NCI-H748 (cell line): ENCODE measurements at regions not wholly inside any gene's neighbourhood (a gene's known extent, or its start where the extent isn't known, plus 50 kb on each side); places are given as distances from the start of the nearest gene placed in this dataset.
"Not testable (repeated sequence)": the region's sequence is repeated elsewhere in the genome, so short reads cannot be mapped to it uniquely, and the experiment has no call there.

ENCODE experiments used
- DNase-seq: peaks from one replicate; lab custom pipeline; 2025; ENCODE audit not compliant: unreplicated experiment; lab: John Stamatoyannopoulos, UW

DNA sequence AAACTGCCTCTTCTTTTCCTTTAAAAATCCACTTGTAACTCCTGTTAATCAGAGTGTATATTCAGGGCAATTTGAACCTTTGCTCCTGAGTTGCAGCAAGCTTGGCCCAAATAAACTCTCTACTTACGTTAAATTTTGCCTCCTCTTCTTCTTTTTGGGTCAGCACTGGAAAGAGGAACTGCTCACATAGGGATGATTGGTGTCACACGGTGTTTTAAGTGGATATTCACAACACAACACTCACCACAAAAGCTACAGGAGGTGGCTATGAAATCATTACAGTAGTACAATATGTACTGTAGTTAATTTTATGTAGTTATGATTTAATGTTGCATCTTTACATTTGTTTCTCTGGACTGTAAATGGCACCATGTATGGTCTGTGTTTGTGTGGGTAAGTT is 96.8 kb upstream of the DOCK9 start:
- no peak for DNase-seq

DNA sequence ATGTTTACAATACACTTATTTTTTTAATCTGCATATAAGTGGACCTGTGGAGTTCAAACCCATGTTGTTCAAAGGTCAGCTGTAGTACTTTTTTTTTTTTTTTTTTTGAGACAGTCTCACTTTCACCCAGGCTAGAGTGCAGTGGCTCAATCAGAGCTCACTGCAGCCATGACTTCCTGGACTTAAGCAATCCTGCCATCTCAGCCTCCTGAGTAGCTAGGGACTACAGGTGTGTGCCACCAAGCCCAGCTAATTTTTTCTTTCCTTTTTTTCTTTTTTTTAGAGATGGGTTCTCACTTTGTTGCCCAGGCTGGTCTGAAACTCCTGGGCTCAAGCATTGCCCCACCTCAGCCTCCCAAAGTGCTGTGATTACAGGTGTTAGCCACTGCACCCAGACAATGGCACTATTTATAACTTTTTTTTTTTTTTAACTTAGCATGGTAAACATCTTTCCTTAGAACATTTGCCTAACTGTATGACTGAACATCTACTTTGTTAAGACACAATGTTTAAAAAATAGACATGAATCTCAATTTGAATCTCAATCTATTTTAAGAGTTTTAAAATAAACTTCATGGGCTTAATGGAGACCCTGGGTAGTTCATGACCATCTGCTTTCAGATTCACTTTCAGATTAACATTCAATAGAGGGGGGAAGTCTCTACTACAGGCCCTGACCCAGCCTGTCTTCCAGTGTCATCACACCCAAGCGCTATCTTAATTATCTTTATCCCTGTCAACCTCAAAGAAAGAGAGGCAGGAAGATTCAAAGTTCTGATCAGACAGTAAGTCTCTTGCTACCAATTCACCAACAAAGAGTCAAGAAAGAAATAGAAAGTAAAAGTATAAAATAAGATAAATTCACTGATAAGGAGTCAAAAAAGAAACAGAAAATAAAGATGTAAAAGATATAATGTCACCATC is 97.7 kb upstream of the DOCK9 start:
- no peak for DNase-seq

DNA sequence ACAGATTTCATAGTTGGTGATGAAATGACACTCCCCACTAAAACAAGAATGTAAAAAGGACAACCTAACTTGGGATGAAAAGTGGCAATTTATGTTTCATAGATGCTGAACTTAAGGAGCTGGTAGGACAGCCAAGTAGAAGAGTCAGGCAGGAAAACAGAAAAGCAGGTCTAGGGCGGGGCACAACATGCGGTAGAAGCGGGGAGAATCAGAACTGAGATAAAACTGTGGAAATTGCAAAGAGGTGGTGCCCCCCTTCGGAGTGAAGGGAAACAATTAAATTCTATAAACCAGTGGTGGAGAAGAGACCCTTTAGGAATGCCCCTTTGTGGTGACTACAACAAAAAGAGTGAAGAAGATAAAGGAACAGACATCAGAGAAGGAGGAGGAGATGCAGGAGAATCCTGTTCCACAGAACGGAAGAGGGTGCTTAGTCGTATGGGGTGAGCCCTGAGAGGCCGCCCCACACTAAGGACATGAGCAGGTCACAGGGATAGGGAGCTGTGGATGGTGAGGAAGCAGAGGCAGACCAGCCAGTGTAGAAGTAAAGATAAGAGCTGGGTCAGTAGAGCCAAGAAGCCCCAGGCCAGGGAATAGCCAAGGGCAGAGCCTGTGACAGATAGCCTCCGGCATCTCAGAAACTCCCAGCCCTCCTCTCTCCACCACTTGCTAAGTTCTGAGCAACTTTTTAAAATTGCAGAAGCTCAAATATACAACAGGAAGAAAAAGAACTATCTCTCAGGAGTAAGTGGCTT is 100.3 kb upstream of the DOCK9 start:
- no peak for DNase-seq

- no peak for DNase-seq
These were observed 102.3 kb upstream of the DOCK9 start for GRCh38 chr13:99080131-99080530.

DNA sequence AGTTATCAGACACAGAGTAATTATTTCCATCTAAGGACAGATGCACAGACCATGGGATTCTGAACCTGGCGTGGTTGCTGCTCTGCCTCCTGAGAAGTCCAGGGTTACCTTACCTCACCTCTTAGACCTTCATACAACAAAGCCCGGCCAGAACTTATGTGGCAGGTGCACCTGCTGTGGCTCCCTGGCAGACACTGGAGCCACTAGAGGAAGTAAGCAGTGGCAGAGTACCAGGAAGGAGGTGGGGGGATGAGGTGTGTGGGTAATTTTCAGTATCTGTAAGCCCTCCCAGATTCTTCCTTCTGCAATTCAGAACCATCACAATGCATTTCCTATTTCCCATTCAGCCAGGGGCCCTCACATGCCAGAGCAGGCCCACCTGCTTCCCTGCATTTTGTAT is 106.1 kb upstream of the DOCK9 start:
- DNase-seq: no peak

DNA sequence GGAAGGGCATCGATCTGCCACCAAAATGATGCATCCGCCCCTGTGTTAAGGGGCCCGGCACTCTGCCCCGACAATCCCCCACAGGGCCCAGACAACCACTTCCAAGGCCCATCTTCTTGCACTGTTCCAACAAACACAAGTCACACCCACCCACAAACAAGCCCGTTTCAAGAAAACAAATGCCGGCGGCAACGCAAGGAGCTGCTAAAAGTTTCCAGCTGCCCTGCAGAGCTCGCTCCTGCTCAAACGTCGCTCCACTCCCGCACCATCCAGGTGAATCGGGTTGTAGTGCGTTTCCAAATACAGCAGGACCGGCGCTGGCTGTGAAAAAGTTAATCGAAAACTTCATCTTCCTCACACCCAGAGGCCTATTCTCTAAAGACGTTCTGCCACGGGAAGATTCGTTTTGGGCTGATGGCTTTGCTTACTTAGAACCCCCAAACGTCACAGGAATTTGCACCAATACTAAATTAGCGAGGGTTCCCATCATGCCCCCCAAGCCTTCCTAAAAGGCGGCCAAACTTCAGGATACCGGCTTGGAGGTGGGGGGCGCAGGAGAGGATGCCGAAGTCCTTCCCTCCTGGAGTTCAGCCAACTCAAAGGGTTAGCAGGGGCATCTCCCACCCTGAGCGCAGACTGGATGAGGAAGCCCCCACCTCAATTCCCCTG is 107.4 kb upstream of the DOCK9 start:
- peak; percentile 6 for DNase-seq

DNA sequence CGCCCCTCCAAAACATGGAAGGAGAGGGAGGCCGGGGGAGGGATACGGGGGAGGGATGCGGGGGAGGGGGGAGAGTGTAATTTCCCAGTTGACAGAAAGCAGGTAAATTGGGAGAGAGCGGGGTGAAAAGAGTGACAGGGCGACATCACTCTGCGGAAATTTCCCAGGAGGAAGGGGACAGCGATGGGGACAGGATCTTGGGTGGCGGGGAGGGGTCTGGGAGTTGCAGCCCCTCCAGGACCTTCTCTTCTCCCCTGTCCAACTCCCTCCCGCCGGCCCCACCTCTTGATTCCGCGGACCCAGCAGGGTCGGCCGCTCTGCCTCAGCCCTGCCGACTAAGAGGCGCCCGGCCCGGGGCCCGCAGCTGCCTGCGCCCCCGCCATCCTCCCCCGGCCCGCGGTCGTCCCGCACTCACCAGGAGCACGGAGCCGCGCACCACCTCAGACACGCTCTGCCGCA is 108.0 kb upstream of the DOCK9 start:
- no peak for DNase-seq

- DNase-seq: peak; percentile 67
These were observed 108.6 kb upstream of the DOCK9 start for GRCh38 chr13:99086267-99087097.

DNA sequence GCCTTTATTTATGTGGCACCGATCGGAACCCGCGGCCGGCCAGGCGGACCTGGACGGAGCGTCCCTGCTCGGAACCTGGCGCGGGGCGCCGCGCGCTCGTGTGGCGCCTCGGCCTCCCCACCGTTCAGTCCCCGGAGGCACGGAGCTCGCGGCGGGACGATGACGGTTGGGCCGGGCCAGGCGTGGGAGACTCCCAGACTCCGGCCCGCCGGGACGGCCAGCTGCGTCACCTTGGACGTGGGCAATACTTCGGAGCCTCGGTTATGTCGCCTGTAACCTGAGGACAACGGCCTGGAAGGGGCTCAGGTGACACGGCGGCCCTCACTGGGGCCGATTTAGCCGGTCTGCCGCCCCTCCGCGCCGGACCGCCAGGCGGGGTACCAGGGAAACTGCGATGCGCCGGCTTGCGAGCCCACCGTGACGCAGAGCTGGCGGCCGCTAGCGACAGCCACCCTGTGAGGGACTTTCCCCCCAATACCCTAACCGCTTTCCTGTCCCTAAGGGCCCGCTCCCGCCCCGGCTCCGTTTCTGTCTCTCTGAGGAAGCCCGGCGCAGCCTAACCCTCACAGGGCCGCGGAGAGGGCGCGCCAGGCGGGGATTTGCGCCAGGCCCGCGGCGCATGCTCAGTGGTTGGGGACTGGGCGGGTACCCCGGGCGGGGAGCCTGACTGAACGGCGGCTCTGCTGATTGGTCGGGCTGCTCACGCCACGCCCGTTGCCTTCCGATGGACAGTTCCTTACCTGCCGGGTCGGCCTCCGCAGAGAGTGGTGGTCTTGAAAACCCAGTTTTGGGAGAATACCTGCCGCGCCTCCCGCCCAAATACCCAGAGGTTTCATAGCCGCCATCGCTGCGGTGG is 109.5 kb upstream of the DOCK9 start:
- DNase-seq: peak; percentile 97

DNA sequence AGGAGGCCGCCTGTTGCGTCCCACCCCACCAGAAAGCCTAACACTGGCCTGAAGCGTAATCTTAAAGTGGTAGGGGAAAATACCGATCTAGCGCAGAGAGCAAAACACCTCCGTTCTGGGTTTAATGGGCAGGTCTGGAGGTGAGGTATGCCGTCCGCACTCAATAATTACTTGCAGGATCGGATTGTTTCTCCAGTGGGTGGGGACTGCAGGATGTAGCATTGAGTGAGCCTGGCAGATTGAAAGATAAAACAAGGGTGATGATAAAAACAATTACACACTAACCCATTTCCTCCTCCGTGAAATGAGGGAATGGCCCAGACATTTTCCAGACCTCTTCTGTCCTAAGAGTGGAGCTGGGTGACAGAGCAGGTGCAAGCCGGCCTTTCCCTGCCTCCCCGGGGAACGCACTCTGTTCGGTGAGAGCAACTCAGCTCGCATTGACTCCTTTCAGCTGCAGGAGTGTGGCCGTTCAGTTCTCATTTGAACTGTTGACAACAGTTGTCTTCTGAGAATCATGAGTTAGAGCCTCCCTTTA is 110.2 kb upstream of the DOCK9 start:
- peak; percentile 87 for DNase-seq

DNA sequence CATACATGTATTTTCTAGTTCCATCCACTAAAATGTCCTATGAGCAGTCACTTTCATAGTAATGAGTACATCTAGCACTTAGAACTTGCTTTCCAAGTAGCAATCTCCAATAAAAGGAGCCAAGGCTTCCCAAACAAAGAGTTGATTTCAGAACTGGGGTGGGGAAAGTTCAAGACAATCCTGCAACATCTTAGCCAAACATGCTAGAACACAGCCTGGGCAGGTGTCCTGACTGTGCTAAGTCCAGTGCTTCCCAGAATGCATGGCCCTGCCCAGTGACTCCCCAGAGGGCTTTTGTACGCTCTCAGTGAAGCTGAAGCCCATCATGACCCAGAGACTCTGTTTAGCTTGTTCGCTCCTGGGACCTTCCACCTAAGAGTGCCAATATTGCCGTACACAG is 106.7 kb upstream of the UBAC2 start:
- no peak for DNase-seq

- DNase-seq: not testable (repeated sequence)
These were observed 98.8 kb upstream of the UBAC2 start for GRCh38 chr13:99101831-99102230.

GRCh38 chr13:99103536-99103935 is 97.1 kb upstream of the UBAC2 start:
- peak; percentile 51 for DNase-seq

- no peak for DNase-seq
These were observed 96.3 kb upstream of the UBAC2 start for GRCh38 chr13:99104396-99104795.

DNA sequence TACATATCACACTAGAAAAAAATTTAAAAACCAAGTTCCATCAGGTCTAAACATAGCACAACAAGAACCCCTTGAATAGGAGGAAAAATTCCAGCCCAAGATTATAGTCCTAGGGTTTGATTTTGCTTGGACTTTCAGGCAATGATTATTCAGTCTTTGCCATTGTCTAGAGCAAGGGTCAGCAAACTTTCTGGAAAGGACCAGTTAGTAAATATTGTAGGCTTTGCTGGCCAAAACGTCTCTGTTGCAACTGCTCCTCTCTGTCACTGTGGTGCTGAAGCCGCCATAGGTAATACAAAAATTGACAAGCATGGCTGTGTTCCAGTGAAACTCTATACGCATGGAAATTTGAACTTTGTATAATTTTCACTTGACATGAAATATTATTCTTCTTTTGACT is 95.5 kb upstream of the UBAC2 start:
- no peak for DNase-seq

DNA sequence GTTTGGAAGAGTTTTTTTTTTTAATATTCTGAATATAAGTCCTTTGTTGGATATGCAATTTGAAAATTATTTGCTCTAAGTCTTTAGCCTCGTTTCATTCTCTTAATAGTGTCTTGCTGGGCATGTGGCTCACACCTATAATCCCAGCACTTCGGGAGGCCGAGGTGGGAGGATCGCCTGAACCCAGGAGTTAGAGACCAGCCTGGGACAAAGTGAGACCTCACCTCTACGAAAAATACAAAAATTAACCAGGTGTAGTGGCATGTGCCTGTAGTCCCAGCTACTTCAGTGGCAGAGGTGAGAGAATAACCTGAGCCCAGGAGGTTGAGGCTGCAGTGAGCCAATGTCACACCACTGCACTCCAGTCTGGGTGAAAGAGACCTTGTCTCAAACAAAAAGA is 87.3 kb upstream of the UBAC2 start:
- DNase-seq: no peak

GRCh38 chr13:99118179-99118578 is 82.5 kb upstream of the UBAC2 start:
- DNase-seq: no peak

DNA sequence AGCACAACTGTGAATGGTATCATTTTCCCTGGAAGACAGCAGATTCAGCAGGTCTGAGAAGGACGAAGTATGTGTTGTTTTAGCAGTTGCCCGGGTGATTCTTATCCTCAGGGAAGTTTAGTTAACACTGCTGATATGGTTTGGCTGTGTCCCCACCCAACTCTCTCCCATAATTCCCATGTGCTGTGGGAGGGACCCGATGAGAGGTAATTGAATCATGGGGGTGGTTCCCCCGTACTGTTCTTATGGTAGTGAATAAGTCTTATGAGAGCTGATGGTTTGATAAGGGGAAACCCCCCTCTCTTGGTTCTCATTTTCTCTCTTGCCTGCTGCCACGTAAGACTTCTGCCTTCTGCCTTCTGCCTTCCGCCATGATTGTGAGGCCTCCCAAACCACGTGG is 81.0 kb upstream of the UBAC2 start:
- DNase-seq: no peak

DNA sequence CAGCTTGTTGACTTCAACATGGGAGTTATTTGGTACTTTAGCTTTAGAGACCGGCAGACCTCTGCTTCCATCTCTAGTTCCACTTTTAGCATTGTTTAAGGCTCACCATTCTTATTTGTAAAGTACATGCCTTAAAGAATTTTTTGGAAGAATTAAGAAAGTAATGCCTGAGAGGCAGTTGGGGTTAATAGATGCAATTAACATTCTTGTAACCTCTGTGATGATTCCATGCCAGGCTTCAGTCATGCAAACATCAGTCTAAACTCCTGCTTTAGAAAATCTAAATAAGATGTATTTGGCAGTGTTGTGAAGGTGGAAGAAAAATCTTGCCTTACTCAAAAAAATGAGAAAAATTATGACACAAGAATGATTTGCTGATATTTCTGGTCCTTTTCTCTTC is 79.9 kb upstream of the UBAC2 start:
- no peak for DNase-seq

DNA sequence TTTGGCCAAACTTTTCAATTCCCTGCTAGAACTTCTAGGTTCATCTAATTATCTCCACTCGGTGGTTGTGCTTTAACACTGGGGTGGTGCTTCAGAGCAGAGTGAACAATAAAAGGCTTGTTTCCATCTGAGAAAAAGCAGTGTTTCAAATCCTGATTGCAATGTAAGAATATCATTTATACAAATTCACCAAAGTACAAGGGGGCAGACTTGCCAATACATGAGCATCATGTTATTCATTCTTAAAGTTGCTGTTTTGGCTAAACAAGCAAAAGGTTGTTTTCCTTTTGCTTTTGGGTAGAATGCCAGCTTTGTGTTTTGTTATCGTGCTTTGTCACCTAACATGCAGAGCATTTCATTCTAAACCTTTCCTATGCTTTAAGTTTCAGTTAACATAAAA is 78.5 kb upstream of the UBAC2 start:
- DNase-seq: no peak
